COLO829 (cell line): ENCODE measurements at regions not wholly inside any gene's neighbourhood (a gene's known extent, or its start where the extent isn't known, plus 50 kb on each side); places are given as distances from the start of the nearest gene placed in this dataset.
"Not testable (repeated sequence)": the region's sequence is repeated elsewhere in the genome, so short reads cannot be mapped to it uniquely, and the experiment has no call there.

Source experiments
- DNase-seq: peaks from one replicate; pipeline ENCODE4 v3.0.0; 2012; ENCODE audit warnings: low spot score

DNA sequence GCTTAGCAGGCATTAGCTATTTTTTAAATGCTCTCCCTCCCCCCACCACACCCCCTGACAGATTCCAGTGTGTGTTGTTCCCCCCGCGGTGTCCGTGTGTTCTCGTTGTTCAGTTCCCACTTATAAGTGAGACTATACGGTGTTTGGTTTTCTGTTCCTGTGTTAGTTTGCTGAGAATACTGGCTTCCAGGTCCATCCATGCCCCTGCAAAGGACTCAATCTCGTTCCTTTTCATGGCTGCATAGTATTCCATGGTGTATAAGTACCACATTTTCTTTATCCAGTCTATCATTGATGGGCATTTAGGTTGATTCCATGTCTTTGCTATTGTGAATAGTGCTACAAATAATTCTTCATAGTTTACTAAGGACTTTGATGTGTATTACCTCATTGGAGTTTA is 97.3 kb upstream of the ZEB2 start:
- DNase-seq = not testable (repeated sequence)

DNA sequence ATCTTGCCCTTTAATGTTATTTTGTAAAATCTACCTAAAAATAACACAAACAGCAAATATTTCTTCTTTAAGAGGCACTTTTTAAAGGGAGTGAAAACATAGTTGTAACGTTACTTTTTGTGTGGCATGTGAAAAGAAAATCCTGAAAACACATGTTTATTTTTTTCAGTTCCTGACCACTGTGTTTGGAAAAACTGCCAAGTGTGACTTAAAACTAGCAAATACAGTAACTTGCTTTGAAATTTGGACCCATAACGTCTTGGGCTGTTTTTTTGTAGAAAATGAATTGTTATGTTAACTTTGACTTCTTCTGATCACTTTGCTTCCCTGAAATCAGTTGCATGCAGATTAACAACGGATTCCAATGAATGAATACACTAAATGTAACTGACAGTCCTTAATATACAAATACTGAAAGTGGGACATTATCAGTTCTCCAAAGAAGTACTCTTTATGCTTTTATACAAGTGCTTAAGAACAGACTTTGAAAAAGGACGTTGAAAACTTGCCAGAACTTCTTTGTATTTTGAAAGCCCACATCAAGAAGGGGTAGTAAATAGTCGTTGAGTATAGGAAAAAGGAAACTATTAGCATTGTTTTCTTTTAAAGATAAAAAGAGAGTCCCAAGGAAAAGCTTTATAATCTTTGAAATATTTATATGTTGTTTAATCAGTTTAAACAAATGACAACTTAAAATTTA is 96.1 kb upstream of the ZEB2 start:
- no peak for DNase-seq

DNA sequence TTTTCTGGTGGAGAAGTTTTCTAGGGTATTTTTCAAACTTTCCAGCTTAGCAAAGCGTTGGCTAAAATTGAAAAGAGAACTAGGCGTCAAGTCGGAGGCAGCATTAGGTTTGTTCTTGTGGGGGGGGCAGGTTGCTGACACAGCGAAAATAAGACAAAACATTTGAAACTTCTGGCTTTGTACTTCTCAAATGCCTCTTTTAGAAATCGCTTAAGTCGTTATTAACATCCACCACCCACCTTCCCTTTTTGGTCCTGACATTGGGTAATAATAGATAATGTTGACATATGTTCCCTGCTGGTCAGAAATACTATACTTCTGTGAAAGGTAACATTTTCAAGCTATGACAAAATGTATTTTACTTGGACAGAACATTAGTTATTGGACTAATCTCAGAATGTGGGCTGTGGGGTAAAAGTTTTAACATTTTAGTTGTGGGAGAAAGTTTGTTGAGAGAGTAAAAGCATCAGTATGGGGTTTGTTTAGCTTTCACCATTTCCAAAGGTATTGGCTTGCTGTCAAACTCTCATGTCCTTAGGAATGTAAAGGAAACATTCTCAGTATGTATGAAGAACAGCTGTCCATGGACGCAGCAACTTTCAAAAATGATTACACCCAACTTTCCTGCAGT is 88.1 kb upstream of the ZEB2 start:
- no peak for DNase-seq

- DNase-seq = no peak
Observed at GRCh38 chr2:144607099-144607498, 87.2 kb upstream of the ZEB2 start.

GRCh38 chr2:144606466-144607095 is 86.7 kb upstream of the ZEB2 start:
- DNase-seq = no peak

DNA sequence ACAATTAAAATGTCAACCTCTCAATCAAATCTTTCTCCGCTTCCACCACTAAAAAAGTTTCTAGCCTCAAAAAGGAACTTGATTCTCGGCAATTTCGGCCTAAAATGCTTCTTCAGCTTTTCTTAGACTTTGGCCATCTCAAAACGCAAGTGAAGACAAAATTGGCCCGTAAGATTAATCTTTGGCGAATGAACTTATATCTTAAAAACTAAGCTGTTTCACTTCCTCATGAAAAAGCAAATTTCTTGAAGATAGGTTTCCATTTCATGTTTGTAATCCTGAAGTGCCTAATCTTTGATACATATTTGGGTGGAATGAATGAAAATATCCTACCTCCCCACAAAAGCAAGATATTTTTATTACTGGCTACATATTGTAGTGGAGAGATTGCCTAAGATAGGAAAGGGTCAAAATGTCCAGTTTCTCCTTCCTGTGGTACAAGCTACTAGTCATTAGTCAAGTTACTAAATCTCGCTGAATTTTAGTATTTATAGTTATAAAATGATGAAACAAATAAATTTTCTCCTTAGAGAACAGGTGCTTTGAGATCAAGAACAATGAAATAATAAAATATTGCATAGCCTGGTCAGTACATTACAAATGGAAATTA is 85.4 kb upstream of the ZEB2 start:
- DNase-seq = no peak

GRCh38 chr2:144603334-144603733 is 83.4 kb upstream of the ZEB2 start:
- DNase-seq = no peak

GRCh38 chr2:144598906-144599305 is 79.0 kb upstream of the ZEB2 start:
- no peak for DNase-seq

- no peak for DNase-seq
Observed at GRCh38 chr2:144597894-144598593, 78.1 kb upstream of the ZEB2 start.

- DNase-seq = no peak
Observed at GRCh38 chr2:144597388-144597787, 77.5 kb upstream of the ZEB2 start.

- DNase-seq = peak; percentile 74
Observed at GRCh38 chr2:144596073-144596871, 76.4 kb upstream of the ZEB2 start.

- DNase-seq = no peak
Observed at GRCh38 chr2:144595686-144596072, 75.8 kb upstream of the ZEB2 start.

DNA sequence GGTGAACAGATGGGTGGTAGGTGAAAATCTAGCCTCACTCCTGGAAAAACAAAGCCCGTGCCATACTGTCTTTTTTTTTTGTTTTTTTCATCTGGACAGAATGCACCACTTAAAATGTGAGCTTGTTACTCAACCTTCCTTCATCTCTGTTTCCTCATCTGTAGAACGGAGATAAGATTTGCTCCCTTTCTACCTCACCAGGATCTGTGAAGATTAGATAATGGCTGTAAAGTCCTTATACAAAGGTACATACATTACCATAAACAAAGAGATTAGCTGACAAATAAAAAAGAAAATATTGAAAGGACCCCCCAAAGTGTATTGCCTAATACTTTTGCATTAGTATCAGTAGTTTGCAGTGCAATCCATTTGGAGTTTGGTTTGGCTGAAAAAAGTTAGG is 75.4 kb upstream of the ZEB2 start:
- no peak for DNase-seq

- DNase-seq = no peak
Observed at GRCh38 chr2:144593803-144594202, 73.9 kb upstream of the ZEB2 start.

GRCh38 chr2:144592500-144593256 is 72.8 kb upstream of the ZEB2 start:
- DNase-seq = no peak

GRCh38 chr2:144587306-144587705 is 67.4 kb upstream of the ZEB2 start:
- DNase-seq = no peak

GRCh38 chr2:144586476-144586875 is 66.6 kb upstream of the ZEB2 start:
- no peak for DNase-seq

DNA sequence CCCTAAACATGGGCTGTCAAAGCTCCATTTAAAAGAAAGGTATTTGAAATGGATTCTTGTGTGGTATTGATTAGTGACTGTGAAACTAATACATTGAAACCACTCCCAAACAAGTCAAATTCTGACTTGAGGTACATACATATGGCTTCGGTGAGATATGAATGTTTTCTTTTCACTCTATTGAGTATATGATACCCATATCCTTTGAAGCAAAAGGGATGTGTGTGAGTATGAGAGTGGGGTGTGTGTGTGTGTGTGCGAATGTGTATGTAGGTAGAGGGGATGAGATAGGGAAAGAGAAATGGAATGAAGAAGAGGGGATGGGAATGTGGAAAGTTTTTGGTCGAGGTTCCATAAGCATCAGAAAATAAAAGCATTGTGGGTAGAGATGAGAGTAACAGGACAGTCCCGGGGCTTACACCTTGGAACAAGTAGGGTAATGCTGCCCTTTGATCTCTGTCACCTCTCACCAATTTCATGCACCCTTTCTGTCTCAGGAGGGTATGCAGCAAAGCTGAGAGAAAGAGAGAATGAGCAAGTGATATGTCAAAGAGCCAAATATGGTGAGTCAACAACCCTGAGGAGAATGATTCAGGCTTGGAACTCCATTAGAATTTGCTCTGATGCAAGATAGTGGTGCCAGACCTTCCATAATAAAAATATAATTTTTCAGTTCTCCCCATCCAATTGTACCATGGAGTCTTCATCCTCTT is 64.0 kb upstream of the ZEB2 start:
- no peak for DNase-seq

DNA sequence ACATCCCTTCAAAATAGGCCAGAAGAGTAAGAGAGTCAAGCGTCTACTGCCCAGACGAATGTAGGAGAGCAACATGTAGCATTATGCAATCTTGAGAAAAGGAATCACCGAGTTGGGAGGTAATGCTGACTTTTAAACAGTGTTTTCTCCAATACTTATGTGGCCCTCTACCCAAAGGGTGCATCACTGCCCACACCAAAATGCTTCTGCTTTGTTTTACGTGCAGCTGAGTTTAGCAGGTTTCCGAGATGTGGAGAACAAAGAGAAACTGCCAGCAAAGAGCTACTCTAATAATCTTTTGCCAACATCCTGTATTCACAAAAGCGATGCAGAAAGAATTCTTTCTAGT is 63.4 kb upstream of the ZEB2 start:
- DNase-seq = no peak

DNA sequence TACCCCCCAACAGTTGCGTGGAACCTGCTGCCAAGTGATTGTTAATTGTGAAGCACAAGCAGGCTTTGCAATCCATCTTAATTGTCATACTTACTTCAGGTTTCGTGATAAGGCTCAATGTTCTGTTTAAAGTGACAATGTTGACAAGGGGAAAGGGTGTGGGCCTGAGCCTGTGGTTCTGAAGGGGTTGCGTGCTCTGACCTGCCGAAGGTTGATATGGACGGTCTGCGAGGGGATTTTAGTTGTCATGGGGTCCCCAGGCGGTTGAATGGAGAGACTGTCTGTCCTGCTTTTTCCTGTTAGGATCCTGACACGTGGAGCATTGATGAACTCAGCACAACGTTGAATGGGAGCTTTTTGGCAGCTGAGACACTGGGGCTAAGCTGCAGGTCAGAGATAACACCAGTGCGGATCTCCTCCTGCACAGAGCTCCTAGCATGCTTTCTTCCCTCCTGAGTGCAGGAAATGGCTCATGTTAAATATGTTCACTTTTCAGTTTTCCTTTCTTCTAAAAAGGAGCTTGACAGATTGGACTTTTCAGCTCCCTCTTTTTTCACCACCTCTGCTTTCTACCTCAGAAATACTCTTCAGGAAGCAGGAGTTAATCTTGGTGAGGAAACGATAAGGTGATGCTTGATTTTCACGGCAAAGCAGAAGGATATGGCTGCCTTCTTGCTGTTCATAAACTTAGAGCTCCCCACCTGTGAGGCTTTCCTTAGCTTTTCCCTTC is 62.9 kb upstream of the ZEB2 start:
- DNase-seq = no peak
